ENCODE measurements at regions not wholly inside any gene's neighbourhood (a gene's known extent, or its start where the extent isn't known, plus 50 kb on each side); places are given as distances from the start of the nearest gene placed in this dataset.

DNA sequence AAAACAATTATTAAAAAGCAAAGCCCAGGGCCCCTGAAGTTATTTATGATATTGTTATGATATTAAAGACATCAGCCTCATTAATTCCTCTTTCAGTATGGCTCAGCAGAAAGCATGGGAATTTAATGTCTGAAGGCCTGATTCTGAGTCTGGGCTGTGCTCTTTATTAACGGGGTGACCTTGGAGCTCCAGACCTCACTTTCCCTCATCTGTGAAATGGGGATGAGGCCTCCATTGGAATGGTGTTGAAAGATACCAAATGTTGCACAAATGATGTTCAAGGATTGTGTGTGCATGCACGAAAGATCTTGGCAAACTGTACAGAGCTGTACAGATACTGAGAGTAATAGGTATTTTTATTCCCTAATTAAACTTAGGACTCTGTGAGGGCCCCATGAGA is 92.3 kb upstream of the PCBD1 start:
- no peak overlapping the region for H3K9ac ChIP-seq (ENCODE audit: control insufficient read depth, extremely low read depth, insufficient read depth, low read length)
- H3K4me3 ChIP-seq (ENCODE audit: control insufficient read depth in 2 of 3, extremely low read depth in 1 of 3, insufficient read depth in 2 of 3, low read depth in 1 of 3, low read length in 3 of 3), result no peak overlapping the region
- no peak overlapping the region for H3K27ac ChIP-seq (ENCODE audit: control insufficient read depth, insufficient read depth, low read length)
- H3K27me3 ChIP-seq (ENCODE audit: control insufficient read depth, extremely low read depth, insufficient read depth, low read length), result no peaks in the 10 kb centered on the region
- H4K20me1 ChIP-seq (ENCODE audit: control insufficient read depth, extremely low read depth, insufficient read depth, low read length), result no peaks in the 10 kb centered on the region
- no peak overlapping the region for H2AFZ ChIP-seq (ENCODE audit: control insufficient read depth, low read length)
- no peaks in the 10 kb centered on the region for H3K9me3 ChIP-seq (ENCODE audit: control insufficient read depth, low read depth, low read length)
- peaks cover 2% of the 10 kb centered on the region for H3K4me1 ChIP-seq (ENCODE audit: control insufficient read depth, extremely low read depth, insufficient read depth, low read length)
- DNase-seq (ENCODE audit: low read depth, low spot score) (no peak), FAIRE-seq (no peak)
- TF ChIP-seq EZH2 (IDR thresholded peaks at IDR 0.05; ENCODE audit: low read length), result no peak
- TF ChIP-seq, protein P1, sequence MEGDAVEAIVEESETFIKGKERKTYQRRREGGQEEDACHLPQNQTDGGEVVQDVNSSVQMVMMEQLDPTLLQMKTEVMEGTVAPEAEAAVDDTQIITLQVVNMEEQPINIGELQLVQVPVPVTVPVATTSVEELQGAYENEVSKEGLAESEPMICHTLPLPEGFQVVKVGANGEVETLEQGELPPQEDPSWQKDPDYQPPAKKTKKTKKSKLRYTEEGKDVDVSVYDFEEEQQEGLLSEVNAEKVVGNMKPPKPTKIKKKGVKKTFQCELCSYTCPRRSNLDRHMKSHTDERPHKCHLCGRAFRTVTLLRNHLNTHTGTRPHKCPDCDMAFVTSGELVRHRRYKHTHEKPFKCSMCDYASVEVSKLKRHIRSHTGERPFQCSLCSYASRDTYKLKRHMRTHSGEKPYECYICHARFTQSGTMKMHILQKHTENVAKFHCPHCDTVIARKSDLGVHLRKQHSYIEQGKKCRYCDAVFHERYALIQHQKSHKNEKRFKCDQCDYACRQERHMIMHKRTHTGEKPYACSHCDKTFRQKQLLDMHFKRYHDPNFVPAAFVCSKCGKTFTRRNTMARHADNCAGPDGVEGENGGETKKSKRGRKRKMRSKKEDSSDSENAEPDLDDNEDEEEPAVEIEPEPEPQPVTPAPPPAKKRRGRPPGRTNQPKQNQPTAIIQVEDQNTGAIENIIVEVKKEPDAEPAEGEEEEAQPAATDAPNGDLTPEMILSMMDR (optimal IDR thresholded peaks at IDR 0.05 in 1 of 3, IDR thresholded peaks at IDR 0.05 in 1 of 3, conservative IDR thresholded peaks at IDR 0.05 in 1 of 3; ENCODE audit: extremely low read depth in 1 of 3, insufficient read depth in 2 of 3, low read length in 3 of 3), result no peak
- H3K4me2 ChIP-seq (ENCODE audit: control insufficient read depth, extremely low read depth, insufficient read depth, low read depth, low read length), result no peak overlapping the region
- H3K79me2 ChIP-seq (ENCODE audit: control insufficient read depth, insufficient read depth, low read length), result no peaks in the 10 kb centered on the region
- no peaks in the 10 kb centered on the region for H3K9me1 ChIP-seq (ENCODE audit: control insufficient read depth, extremely low read depth, insufficient read depth, low read length)
- H3K36me3 ChIP-seq (ENCODE audit: control insufficient read depth in 2 of 2, extremely low read depth in 1 of 2, insufficient read depth in 2 of 2, low read length in 2 of 2), result no peaks in the 10 kb centered on the region
- dilution Hi-C loops (cut with MboI; ENCODE audit: extremely low pct_ligation_motif_present, low sequenced_read_pairs), result no loop called here

DNA sequence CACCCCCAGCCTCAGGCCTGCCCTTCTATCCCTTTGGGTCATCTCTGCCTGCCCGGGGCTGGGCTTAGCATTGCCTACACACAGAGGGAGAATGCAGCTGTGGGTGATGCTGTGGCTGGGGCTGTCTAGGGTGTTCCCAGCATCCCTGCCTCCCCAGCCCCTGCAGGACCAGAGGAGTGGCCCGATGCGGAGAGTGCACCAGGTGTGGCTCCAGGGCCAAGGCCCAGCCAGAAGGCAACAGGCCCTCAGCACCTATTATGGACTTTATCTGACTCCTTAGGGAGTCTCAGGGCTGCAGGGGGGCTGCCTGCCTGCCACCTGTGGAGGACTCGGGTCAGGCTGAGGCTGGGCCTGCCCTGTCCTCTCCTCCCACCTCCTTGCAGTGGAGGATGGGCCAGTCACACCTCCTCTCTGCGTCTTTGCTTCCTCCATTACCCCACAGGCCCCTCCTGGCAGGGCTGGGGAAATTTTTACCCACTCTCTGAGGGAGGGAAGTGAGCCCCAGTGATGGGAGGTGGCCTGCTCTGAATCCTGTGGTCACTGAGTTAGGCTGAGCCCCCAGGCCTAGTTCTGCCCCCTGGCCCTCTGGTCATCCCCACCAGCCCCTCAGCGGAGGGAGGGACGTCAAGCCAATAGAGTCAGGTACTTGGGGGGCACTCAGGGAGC is 92.9 kb upstream of the PCBD1 start:
- Histone ChIP-seq H3K36me3 (ENCODE audit: control insufficient read depth in 2 of 2, extremely low read depth in 1 of 2, insufficient read depth in 2 of 2, low read length in 2 of 2) (no peaks in the 10 kb centered on the region), H3K27me3 (ENCODE audit: control insufficient read depth, extremely low read depth, insufficient read depth, low read length) (no peaks in the 10 kb centered on the region), H3K4me2 (ENCODE audit: control insufficient read depth, extremely low read depth, insufficient read depth, low read depth, low read length) (no peak overlapping the region), H2AFZ (ENCODE audit: control insufficient read depth, low read length) (no peak overlapping the region), H4K20me1 (ENCODE audit: control insufficient read depth, extremely low read depth, insufficient read depth, low read length) (no peaks in the 10 kb centered on the region), H3K9ac (ENCODE audit: control insufficient read depth, extremely low read depth, insufficient read depth, low read length) (no peak overlapping the region), H3K27ac (ENCODE audit: control insufficient read depth, insufficient read depth, low read length) (no peak overlapping the region), H3K79me2 (ENCODE audit: control insufficient read depth, insufficient read depth, low read length) (no peaks in the 10 kb centered on the region), H3K9me1 (ENCODE audit: control insufficient read depth, extremely low read depth, insufficient read depth, low read length) (no peaks in the 10 kb centered on the region), H3K4me1 (ENCODE audit: control insufficient read depth, extremely low read depth, insufficient read depth, low read length) (peaks cover 8% of the 10 kb centered on the region), H3K9me3 (ENCODE audit: control insufficient read depth, low read depth, low read length) (no peaks in the 10 kb centered on the region), H3K4me3 (ENCODE audit: control insufficient read depth in 2 of 3, extremely low read depth in 1 of 3, insufficient read depth in 2 of 3, low read depth in 1 of 3, low read length in 3 of 3) (no peak overlapping the region)
- dilution Hi-C loops (cut with MboI; ENCODE audit: extremely low pct_ligation_motif_present, low sequenced_read_pairs), result no loop called here
- no peak for TF ChIP-seq EZH2 (IDR thresholded peaks at IDR 0.05; ENCODE audit: low read length)
- TF ChIP-seq, protein P1 (optimal IDR thresholded peaks at IDR 0.05 in 1 of 3, IDR thresholded peaks at IDR 0.05 in 1 of 3, conservative IDR thresholded peaks at IDR 0.05 in 1 of 3; ENCODE audit: extremely low read depth in 1 of 3, insufficient read depth in 2 of 3, low read length in 3 of 3), result no peak
- FAIRE-seq (no peak), DNase-seq (ENCODE audit: low read depth, low spot score) (no peak)

All from keratinocyte (primary cell).